IPS-20b (cell line): ENCODE measurements at regions not wholly inside any gene's neighbourhood (a gene's known extent, or its start where the extent isn't known, plus 50 kb on each side); places are given as distances from the start of the nearest gene placed in this dataset.

ENCODE experiments used
- H3K27ac ChIP-seq: one replicate; pipeline ENCODE4 v1.5.1; 2013; ENCODE audit warnings: low read length
- H3K27me3 ChIP-seq: 2 replicates; pipeline ENCODE4 v1.6.1; 2013; ENCODE audit warnings: mild to moderate bottlenecking, low read length, inconsistent platforms; ENCODE audit not compliant: insufficient read depth
- H3K36me3 ChIP-seq: 2 replicates; pipeline ENCODE4 v1.6.1; 2013; ENCODE audit warnings: low read depth, mild to moderate bottlenecking, inconsistent platforms, low read length, moderate library complexity; ENCODE audit not compliant: insufficient read depth
- H3K4me1 ChIP-seq: 2 replicates; pipeline ENCODE4 v1.6.1; 2013; ENCODE audit warnings: mild to moderate bottlenecking, control low read depth, inconsistent platforms, low read length, moderate library complexity; ENCODE audit not compliant: insufficient read depth
- H3K4me3 ChIP-seq: 2 replicates; pipeline ENCODE4 v1.5.1; 2013; ENCODE audit warnings: mild to moderate bottlenecking, low read length, inconsistent platforms
- H3K9ac ChIP-seq: 2 replicates; pipeline ENCODE4 v1.6.1; 2013; ENCODE audit warnings: low read depth, mild to moderate bottlenecking, inconsistent platforms, low read length, moderate library complexity
- H3K9me3 ChIP-seq: 2 replicates; pipeline ENCODE4 v1.6.1; 2013; ENCODE audit warnings: mild to moderate bottlenecking, low read depth, low read length, inconsistent platforms; ENCODE audit not compliant: insufficient read depth

- Histone ChIP-seq H3K9ac (no peak overlapping the region), H3K27ac (no peak overlapping the region), H3K27me3 (no peaks in the 10 kb centered on the region), H3K4me1 (no peaks in the 10 kb centered on the region), H3K36me3 (no peaks in the 10 kb centered on the region), H3K9me3 (no peaks in the 10 kb centered on the region), H3K4me3 (no peak overlapping the region)
Measured at GRCh38 chr3:18743761-18744160, 318.6 kb upstream of the SATB1 start.

GRCh38 chr3:18740631-18741583, 315.8 kb upstream of the SATB1 start:
- Histone ChIP-seq H3K9me3 (no peaks in the 10 kb centered on the region), H3K36me3 (no peaks in the 10 kb centered on the region), H3K4me3 (no peak overlapping the region), H3K27me3 (no peaks in the 10 kb centered on the region), H3K9ac (no peak overlapping the region), H3K4me1 (no peaks in the 10 kb centered on the region), H3K27ac (no peak overlapping the region)

- Histone ChIP-seq H3K27me3 (no peaks in the 10 kb centered on the region), H3K36me3 (no peaks in the 10 kb centered on the region), H3K9me3 (no peaks in the 10 kb centered on the region), H3K4me3 (no peak overlapping the region), H3K27ac (no peak overlapping the region), H3K4me1 (no peaks in the 10 kb centered on the region), H3K9ac (no peak overlapping the region)
Measured at GRCh38 chr3:18739099-18739433, 313.9 kb upstream of the SATB1 start.

GRCh38 chr3:18738393-18739098, 313.4 kb upstream of the SATB1 start:
- Histone ChIP-seq H3K9me3 (no peaks in the 10 kb centered on the region), H3K27ac (no peak overlapping the region), H3K4me3 (no peak overlapping the region), H3K9ac (no peak overlapping the region), H3K36me3 (no peaks in the 10 kb centered on the region), H3K4me1 (no peaks in the 10 kb centered on the region), H3K27me3 (no peaks in the 10 kb centered on the region)

- H3K9me3 ChIP-seq = no peaks in the 10 kb centered on the region
- no peaks in the 10 kb centered on the region for H3K36me3 ChIP-seq
- no peak overlapping the region for H3K9ac ChIP-seq
- no peak overlapping the region for H3K27ac ChIP-seq
- no peaks in the 10 kb centered on the region for H3K27me3 ChIP-seq
- H3K4me3 ChIP-seq = no peak overlapping the region
- H3K4me1 ChIP-seq = peaks cover 3% of the 10 kb centered on the region; the same call in 1 of the 2 replicates
Measured at GRCh38 chr3:18735005-18735404, 309.9 kb upstream of the SATB1 start.

- Histone ChIP-seq H3K9ac (no peak overlapping the region), H3K4me3 (no peak overlapping the region), H3K27me3 (no peaks in the 10 kb centered on the region), H3K9me3 (no peaks in the 10 kb centered on the region), H3K27ac (no peak overlapping the region), H3K4me1 (peaks cover 3% of the 10 kb centered on the region; the same call in 1 of the 2 replicates), H3K36me3 (no peaks in the 10 kb centered on the region)
Measured at GRCh38 chr3:18734309-18734708, 309.2 kb upstream of the SATB1 start.

- Histone ChIP-seq H3K9ac (no peak overlapping the region), H3K4me1 (peaks cover 3% of the 10 kb centered on the region; the same call in 1 of the 2 replicates), H3K4me3 (no peak overlapping the region), H3K36me3 (no peaks in the 10 kb centered on the region), H3K9me3 (no peaks in the 10 kb centered on the region), H3K27ac (no peak overlapping the region), H3K27me3 (no peaks in the 10 kb centered on the region)
Measured at GRCh38 chr3:18732474-18732873, 307.3 kb upstream of the SATB1 start.

GRCh38 chr3:18730491-18730890, 305.4 kb upstream of the SATB1 start:
- Histone ChIP-seq H3K36me3 (no peaks in the 10 kb centered on the region), H3K9ac (no peak overlapping the region), H3K27ac (no peak overlapping the region), H3K27me3 (no peaks in the 10 kb centered on the region), H3K9me3 (no peaks in the 10 kb centered on the region), H3K4me1 (peaks cover 3% of the 10 kb centered on the region; the same call in 1 of the 2 replicates), H3K4me3 (no peak overlapping the region)

GRCh38 chr3:18729671-18730070, 304.5 kb upstream of the SATB1 start:
- H3K27ac ChIP-seq = no peak overlapping the region
- H3K9me3 ChIP-seq = no peaks in the 10 kb centered on the region
- no peaks in the 10 kb centered on the region for H3K27me3 ChIP-seq
- H3K36me3 ChIP-seq = no peaks in the 10 kb centered on the region
- peaks cover 3% of the 10 kb centered on the region; the same call in 1 of the 2 replicates for H3K4me1 ChIP-seq
- H3K4me3 ChIP-seq = no peak overlapping the region
- no peak overlapping the region for H3K9ac ChIP-seq

- Histone ChIP-seq H3K27ac (no peak overlapping the region), H3K9me3 (no peaks in the 10 kb centered on the region), H3K27me3 (no peaks in the 10 kb centered on the region), H3K4me1 (peaks cover 3% of the 10 kb centered on the region; the same call in 1 of the 2 replicates), H3K9ac (no peak overlapping the region), H3K36me3 (no peaks in the 10 kb centered on the region), H3K4me3 (no peak overlapping the region)
Measured at GRCh38 chr3:18725668-18726407, 300.7 kb upstream of the SATB1 start.

GRCh38 chr3:18724456-18724855, 299.3 kb upstream of the SATB1 start:
- H3K9ac ChIP-seq = no peak overlapping the region
- H3K4me3 ChIP-seq = no peak overlapping the region
- H3K9me3 ChIP-seq = no peaks in the 10 kb centered on the region
- no peak overlapping the region for H3K27ac ChIP-seq
- H3K36me3 ChIP-seq = no peaks in the 10 kb centered on the region
- no peaks in the 10 kb centered on the region for H3K27me3 ChIP-seq
- no peaks in the 10 kb centered on the region for H3K4me1 ChIP-seq
